Posterior cingulate gyrus (tissue), 11 donors: ENCODE measurements at regions not wholly inside any gene's neighbourhood (a gene's known extent, or its start where the extent isn't known, plus 50 kb on each side); places are given as distances from the start of the nearest gene placed in this dataset.

Experiments used
- DNase-seq, 10 donors: peaks; one replicate each; pipeline versions ENCODE4 v3.0.0 to v3.0.0-alpha.2; 2020 to 2021; ENCODE audit warnings: mixed read lengths in 3 of 10
- intact Hi-C: fragments of 100-400 bp; cut with DNase I; formaldehyde crosslinking; loops from one replicate; pipeline ENCODE4 v1.15.1; 2023

DNA sequence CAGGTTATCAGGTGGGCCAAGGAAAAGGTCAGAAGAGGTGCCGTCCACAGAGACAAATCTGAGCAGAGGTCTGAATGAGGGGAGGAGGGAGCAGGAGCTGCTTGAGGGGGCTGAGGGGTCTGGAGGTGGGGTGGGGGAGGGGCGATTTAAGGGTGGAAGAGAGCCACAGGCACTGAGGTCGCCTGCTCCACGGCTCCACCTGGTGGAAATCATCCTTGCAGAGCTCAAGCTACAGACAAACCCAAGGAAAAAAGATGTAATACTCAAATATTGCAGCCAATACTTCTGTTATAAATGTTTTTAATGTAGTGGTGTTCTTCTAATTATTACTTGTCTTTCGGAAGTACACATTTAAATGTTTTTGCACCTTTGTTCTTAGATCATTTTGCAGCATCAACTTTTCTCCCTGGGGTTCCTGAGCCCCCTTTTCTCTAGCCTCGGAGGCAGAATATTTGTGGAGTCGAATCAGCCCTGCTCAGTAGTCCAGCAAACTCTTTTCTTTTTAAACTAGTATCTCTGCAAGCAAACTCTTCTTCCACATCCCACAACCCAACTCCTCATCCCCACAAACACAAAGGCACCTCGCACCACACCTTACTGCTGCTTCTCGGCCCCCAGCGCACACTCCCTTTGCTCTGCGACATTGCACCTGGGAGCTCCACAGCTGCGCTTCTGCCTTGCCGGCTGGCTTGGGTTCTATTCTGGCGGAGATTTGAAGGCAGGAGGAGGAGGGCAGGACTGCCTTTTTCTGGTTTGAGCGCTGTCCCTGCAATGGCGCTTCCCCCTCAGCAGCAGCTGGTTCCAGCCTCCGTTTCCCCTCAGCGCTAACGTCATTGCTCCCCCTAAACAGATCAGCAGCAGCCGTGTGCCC, 51.0 kb upstream of the TFAP2A start:
- peak in 1 of 10 donors; percentile 64 for DNase-seq
- intact Hi-C loops = no loop called here
